ENCODE measurements at regions not wholly inside any gene's neighbourhood (a gene's known extent, or its start where the extent isn't known, plus 50 kb on each side); places are given as distances from the start of the nearest gene placed in this dataset.
"Not testable (repeated sequence)": the region's sequence is repeated elsewhere in the genome, so short reads cannot be mapped to it uniquely, and the experiment has no call there.

DNA sequence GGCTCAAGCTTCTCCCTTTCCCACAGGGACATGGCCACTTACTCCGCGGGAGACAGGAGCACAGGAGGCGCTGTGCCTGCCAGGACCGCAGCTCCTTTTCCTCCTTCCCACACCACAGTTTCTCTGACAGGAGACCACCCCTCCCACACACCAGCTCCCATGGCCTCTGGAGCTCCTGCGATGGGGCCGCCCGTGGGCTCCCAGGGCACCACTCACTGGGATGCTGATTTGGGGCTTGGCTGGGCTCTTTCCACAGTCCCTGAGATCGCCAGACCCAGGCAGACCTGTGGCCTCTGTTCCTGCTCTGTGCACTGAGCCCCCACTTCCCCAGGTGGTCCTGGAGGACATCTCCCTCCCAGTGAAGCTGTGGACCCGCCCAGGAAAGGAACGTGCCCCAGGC is 226.9 kb upstream of the SHH start:
- no peak overlapping the region for H3K4me3 ChIP-seq (replicated peaks in 1 of 2; ENCODE audit: low read depth in 2 of 2, low read length in 2 of 2)
- TF ChIP-seq, protein P1, sequence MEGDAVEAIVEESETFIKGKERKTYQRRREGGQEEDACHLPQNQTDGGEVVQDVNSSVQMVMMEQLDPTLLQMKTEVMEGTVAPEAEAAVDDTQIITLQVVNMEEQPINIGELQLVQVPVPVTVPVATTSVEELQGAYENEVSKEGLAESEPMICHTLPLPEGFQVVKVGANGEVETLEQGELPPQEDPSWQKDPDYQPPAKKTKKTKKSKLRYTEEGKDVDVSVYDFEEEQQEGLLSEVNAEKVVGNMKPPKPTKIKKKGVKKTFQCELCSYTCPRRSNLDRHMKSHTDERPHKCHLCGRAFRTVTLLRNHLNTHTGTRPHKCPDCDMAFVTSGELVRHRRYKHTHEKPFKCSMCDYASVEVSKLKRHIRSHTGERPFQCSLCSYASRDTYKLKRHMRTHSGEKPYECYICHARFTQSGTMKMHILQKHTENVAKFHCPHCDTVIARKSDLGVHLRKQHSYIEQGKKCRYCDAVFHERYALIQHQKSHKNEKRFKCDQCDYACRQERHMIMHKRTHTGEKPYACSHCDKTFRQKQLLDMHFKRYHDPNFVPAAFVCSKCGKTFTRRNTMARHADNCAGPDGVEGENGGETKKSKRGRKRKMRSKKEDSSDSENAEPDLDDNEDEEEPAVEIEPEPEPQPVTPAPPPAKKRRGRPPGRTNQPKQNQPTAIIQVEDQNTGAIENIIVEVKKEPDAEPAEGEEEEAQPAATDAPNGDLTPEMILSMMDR (IDR thresholded peaks at IDR 0.05; ENCODE audit: low read depth, low read length) = no peak
- DNase-seq (ENCODE audit: low read depth in 2 of 2) = no peak

DNA sequence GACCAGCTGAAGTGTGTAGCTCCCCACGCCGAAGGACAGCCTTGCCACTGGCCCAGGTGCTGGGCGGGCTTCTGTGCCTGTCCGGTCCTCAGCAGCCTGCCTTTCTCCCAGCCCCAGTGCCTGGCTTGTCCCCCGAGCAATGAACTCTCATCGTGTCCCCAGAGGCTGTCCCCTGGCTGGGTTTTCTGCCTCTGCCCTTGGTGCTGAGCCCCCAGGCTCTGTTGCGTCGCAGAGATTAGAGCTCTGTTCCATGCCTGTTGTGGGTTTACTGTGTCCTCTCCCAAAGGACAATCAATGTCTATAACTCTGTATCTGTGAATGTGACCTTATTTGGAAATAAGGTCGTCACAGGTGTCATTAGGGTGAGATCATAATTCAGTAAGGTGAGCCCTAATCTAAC is 226.1 kb upstream of the SHH start:
- no peak overlapping the region for H3K4me3 ChIP-seq (replicated peaks in 1 of 2; ENCODE audit: low read depth in 2 of 2, low read length in 2 of 2)
- TF ChIP-seq, protein P1 (IDR thresholded peaks at IDR 0.05; ENCODE audit: low read depth, low read length) = no peak
- no peak for DNase-seq (ENCODE audit: low read depth in 2 of 2)

DNA sequence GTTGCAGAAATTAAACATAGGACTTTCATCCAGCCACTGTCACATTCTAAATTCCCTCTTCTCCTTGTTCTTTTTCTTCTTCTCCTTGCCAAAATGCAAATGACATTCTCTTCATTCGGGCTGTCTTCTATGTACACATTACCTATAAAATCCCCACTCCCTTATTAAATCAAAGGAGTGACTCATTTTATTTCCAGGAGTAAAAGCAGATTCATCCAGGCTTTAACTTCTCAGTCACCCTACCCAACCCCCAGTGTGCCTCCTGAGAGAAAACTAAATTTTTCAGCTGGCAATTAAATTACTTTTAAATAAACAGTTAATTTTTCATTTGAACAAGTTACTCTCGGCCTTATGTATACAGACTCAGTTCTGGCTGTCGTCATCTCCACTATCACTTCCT is 223.9 kb upstream of the SHH start:
- DNase-seq (ENCODE audit: low read depth in 2 of 2) = no peak
- no peak overlapping the region for H3K4me3 ChIP-seq (replicated peaks in 1 of 2; ENCODE audit: low read depth in 2 of 2, low read length in 2 of 2)

DNA sequence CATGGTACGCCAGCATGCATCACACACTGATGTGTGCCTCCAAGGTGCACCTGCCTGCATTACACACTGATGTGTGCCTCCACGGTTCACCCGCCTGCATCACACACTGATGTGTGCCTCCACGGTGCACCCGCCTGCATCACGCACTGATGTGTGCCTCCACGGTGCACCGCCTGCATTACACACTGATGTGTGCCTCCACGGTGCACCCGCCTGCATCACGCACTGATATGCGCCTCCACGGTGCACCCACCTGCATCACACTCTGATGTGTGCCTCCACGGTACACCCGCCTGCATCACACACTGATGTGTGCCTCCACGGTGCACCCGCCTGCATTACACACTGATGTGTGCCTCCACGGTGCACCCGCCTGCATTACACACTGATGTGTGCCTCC is 223.1 kb upstream of the SHH start:
- DNase-seq (ENCODE audit: low read depth in 2 of 2); H3K4me3 ChIP-seq (replicated peaks in 1 of 2; ENCODE audit: low read depth in 2 of 2, low read length in 2 of 2): not testable (repeated sequence)

More for the DNA sequence above, 223.9 kb upstream of the SHH start:
- TF ChIP-seq, protein P1 (IDR thresholded peaks at IDR 0.05; ENCODE audit: low read depth, low read length) = no peak

DNA sequence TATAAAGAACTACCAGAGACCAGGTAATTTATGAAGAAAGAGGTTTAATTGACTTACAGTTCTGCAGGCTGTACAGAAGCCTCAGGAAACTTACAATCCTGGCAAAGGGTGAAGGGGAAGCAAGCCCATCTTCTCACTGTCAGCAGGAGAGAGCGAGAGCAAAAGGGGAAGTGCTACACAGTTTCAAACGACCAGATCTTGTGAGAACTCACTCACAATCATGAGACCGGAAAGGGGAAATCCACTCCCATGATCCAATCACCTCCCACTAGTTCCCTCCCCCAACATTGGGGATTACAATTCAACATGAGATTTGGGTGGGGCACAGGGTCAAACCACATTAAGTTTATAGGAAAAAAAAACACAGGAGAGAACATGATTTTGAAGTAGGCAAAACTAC is 222.1 kb upstream of the SHH start:
- no peak overlapping the region for H3K4me3 ChIP-seq (replicated peaks in 1 of 2; ENCODE audit: low read depth in 2 of 2, low read length in 2 of 2)
- TF ChIP-seq, protein P1 (IDR thresholded peaks at IDR 0.05; ENCODE audit: low read depth, low read length) = no peak
- DNase-seq (ENCODE audit: low read depth in 2 of 2) = no peak

DNA sequence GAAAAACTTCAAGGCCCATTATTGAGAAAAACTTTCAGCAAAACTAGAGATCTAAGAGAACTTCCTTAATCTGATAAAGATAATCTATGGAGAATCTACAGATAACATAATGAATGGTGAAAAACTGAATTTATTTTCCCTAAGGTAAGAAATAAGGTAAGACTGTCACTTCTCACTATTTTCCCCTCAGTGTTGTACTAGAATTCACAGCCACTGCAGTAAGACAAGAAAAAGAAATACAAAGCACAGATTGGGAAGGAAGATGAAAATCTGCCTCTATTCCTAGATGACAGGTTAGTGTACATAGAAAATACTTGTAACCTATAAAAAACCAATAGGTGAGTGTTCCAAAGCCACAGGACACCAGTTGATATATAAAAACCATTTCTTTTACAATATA is 220.7 kb upstream of the SHH start:
- no peak for DNase-seq (ENCODE audit: low read depth in 2 of 2)
- TF ChIP-seq, protein P1 (IDR thresholded peaks at IDR 0.05; ENCODE audit: low read depth, low read length) = no peak
- no peak overlapping the region for H3K4me3 ChIP-seq (replicated peaks in 1 of 2; ENCODE audit: low read depth in 2 of 2, low read length in 2 of 2)

DNA sequence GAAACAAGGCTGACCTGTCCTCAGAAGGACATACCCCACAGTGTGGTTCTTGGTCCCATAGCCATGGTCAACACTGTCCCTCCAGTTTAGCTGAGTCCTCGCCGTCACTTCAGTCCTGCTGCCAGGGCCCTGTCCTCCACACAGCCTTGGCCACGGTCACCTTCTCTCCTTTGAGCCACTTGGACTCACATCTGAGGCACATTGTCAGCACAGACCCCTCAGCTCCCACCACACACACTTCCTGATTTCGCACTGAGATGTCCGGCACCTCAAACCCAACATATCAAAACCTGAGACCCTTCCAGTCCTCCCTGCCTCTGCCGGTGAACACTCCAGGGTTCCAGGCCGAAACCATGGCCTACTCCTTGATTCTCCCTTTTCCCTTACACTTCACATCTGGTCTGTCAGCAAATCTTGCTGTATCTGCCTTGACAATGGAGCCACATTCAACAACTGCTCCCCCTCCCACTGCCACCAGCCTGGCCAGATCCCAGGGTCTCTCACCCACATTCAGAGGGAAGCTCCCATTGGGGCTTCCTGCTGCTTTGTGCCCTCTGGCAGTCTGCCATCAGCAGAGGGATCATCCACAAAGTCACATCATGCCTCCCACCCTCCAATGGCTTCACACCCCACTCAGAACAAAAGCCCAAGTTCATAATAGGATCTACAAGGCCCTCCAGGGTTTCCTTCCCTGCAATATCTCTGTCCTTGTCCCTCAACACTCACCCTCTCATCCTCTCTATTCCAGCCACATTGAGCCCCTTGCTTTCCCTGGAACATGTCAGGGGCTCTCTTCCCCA is 219.6 kb upstream of the SHH start:
- TF ChIP-seq, protein P1 (IDR thresholded peaks at IDR 0.05; ENCODE audit: low read depth, low read length) = no peak
- DNase-seq (ENCODE audit: low read depth in 2 of 2) = no peak
- H3K4me3 ChIP-seq (replicated peaks in 1 of 2; ENCODE audit: low read depth in 2 of 2, low read length in 2 of 2) = no peak overlapping the region
